ENCODE measurements at regions not wholly inside any gene's neighbourhood (a gene's known extent, or its start where the extent isn't known, plus 50 kb on each side); places are given as distances from the start of the nearest gene placed in this dataset.

DNA sequence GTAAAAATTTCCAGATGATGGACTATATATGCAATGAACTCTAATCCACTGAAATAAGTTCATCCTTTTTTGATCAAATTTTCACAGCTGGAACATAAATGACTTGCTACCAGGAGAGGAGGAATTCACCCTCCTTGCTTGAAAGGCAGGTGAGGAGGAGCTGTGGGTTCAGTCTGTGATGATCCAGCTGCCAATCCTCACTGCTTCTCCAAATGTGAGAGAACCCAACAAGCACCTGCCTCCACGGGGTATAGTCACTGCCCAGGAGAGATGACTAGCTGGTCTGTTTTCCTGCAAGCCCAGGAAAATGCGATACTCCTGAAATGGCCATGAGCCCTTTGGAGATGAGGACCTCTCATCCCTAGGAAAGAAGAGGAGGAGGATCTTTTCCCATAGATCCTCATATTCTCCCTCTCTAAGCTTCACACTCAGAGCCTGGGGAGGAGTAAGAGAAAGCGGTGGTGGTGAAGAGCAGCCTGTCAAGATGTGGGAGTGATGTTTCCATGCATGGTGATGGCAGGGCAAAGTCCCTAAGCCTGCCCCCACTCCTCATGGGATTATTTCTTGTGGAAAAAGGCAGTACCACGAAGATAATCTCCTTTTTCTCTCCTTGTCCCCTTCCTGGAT lies 77.9 kb upstream of the USP47 start:
- H3K27me3 ChIP-seq (ENCODE audit: control insufficient read depth in 3 of 3, insufficient read depth in 3 of 3, low read length in 3 of 3), result peaks cover 0 to 17% (median 2%) of the 10 kb centered on the region in 3 donors

DNA sequence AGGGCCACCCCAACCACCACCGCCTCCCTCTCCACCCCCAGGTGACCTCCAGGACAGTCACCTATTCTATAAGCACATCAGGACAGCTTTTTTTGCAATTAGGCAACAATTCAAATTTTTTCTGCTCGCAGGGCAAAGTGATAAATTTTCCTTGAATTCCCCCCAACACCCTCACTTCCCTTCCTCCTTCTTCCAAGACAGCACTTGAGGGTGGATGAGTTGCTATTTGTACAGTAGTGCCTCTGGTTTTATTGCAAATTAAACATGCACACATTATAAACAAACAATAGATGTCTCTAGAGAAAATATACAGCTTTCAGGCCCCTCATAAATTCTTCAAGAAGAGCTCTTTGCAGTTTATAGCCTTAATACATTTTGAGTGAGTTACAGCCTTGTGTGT lies 80.9 kb upstream of the USP47 start:
- WGBS, 3 donors, result 62 to 78% (median 71%) methylated on average over 2 of the region's 2 CpGs
- FAIRE-seq, result no peak
- no peaks in the 10 kb centered on the region for H3K4me1 ChIP-seq (ENCODE audit: control insufficient read depth in 3 of 3, insufficient read depth in 2 of 3, low read depth in 1 of 3, low read length in 2 of 3)

More for the DNA sequence above, 77.9 kb upstream of the USP47 start:
- H3K9me3 ChIP-seq (ENCODE audit: control insufficient read depth in 2 of 2, insufficient read depth in 1 of 2, low read depth in 1 of 2, low read length in 1 of 2), result no peaks in the 10 kb centered on the region
- H3K4me3 ChIP-seq (ENCODE audit: low read depth in 1 of 3, low read length in 3 of 3), result no peak overlapping the region
- FAIRE-seq (no peak), DNase-seq (no peak)
- no peaks in the 10 kb centered on the region for H3K4me1 ChIP-seq (ENCODE audit: control insufficient read depth in 3 of 3, insufficient read depth in 2 of 3, low read depth in 1 of 3, low read length in 2 of 3)
- H3K36me3 ChIP-seq (ENCODE audit: control insufficient read depth in 3 of 3, insufficient read depth in 2 of 3, low read depth in 1 of 3, low read length in 3 of 3), result no peaks in the 10 kb centered on the region
- WGBS, 3 donors, result 60 to 67% (median 64%) methylated on average over 4 of the region's 4 CpGs
- no peak overlapping the region for H3K27ac ChIP-seq (ENCODE audit: low read depth in 1 of 3, low read length in 2 of 3)

GRCh38 chr11:11758603-11759196 lies 83.1 kb upstream of the USP47 start:
- H3K27me3 ChIP-seq (ENCODE audit: control insufficient read depth in 3 of 3, insufficient read depth in 3 of 3, low read length in 3 of 3), result peaks cover 0 to 24% (median 5%) of the 10 kb centered on the region in 3 donors
- DNase-seq, result no peak
- no peaks in the 10 kb centered on the region for H3K4me1 ChIP-seq (ENCODE audit: control insufficient read depth in 3 of 3, insufficient read depth in 2 of 3, low read depth in 1 of 3, low read length in 2 of 3)
- no peak overlapping the region for H3K27ac ChIP-seq (ENCODE audit: low read depth in 1 of 3, low read length in 2 of 3)
- FAIRE-seq, result no peak
- no peaks in the 10 kb centered on the region for H3K9me3 ChIP-seq (ENCODE audit: control insufficient read depth in 2 of 2, insufficient read depth in 1 of 2, low read depth in 1 of 2, low read length in 1 of 2)
- WGBS, 3 donors, result 65 to 84% (median 73%) methylated on average over 8 of the region's 8 CpGs
- no peaks in the 10 kb centered on the region for H3K36me3 ChIP-seq (ENCODE audit: control insufficient read depth in 3 of 3, insufficient read depth in 2 of 3, low read depth in 1 of 3, low read length in 3 of 3)
- no peak overlapping the region for H3K4me3 ChIP-seq (ENCODE audit: low read depth in 1 of 3, low read length in 3 of 3)

More for the DNA sequence above, 80.9 kb upstream of the USP47 start:
- H3K27ac ChIP-seq (ENCODE audit: low read depth in 1 of 3, low read length in 2 of 3), result no peak overlapping the region
- H3K36me3 ChIP-seq (ENCODE audit: control insufficient read depth in 3 of 3, insufficient read depth in 2 of 3, low read depth in 1 of 3, low read length in 3 of 3), result no peaks in the 10 kb centered on the region
- no peak for DNase-seq
- peaks cover 0 to 19% (median 3%) of the 10 kb centered on the region in 3 donors for H3K27me3 ChIP-seq (ENCODE audit: control insufficient read depth in 3 of 3, insufficient read depth in 3 of 3, low read length in 3 of 3)
- H3K4me3 ChIP-seq (ENCODE audit: low read depth in 1 of 3, low read length in 3 of 3), result no peak overlapping the region
- no peaks in the 10 kb centered on the region for H3K9me3 ChIP-seq (ENCODE audit: control insufficient read depth in 2 of 2, insufficient read depth in 1 of 2, low read depth in 1 of 2, low read length in 1 of 2)

GRCh38 chr11:11757909-11758308 lies 83.9 kb upstream of the USP47 start:
- Histone ChIP-seq H3K9me3 (ENCODE audit: control insufficient read depth in 2 of 2, insufficient read depth in 1 of 2, low read depth in 1 of 2, low read length in 1 of 2) (no peaks in the 10 kb centered on the region), H3K4me1 (ENCODE audit: control insufficient read depth in 3 of 3, insufficient read depth in 2 of 3, low read depth in 1 of 3, low read length in 2 of 3) (no peaks in the 10 kb centered on the region), H3K36me3 (ENCODE audit: control insufficient read depth in 3 of 3, insufficient read depth in 2 of 3, low read depth in 1 of 3, low read length in 3 of 3) (no peaks in the 10 kb centered on the region), H3K27ac (ENCODE audit: low read depth in 1 of 3, low read length in 2 of 3) (no peak overlapping the region), H3K27me3 (ENCODE audit: control insufficient read depth in 3 of 3, insufficient read depth in 3 of 3, low read length in 3 of 3) (peaks cover 0 to 24% (median 5%) of the 10 kb centered on the region in 3 donors), H3K4me3 (ENCODE audit: low read depth in 1 of 3, low read length in 3 of 3) (no peak overlapping the region)
- no peak for FAIRE-seq
- 71 to 80% (median 77%) methylated on average over 3 of the region's 3 CpGs for WGBS, 3 donors
- no peak for DNase-seq

DNA sequence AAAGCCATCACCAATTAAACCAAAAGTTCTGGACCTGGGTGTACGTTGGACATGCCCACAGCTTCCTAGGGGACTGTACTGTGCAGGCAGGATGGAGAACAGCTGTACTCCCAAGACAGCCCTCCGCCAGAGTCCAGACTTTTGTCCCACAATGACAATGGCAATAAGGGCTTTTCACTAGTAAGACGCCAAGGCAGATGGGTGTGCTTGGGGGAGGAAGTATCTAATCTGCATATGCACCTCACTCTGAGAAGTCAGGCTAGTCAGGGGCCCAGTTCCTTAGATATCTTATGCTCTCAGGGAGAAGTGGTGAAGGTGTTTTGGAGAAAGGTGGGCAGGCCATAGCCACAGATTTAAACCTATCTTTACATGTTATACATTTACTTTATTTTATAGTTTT lies 85.1 kb upstream of the USP47 start:
- 51 to 75% (median 65%) methylated on average over 3 of the region's 3 CpGs for whole genome bisulfite sequencing, 3 donors
- no peak overlapping the region for H3K27ac ChIP-seq (ENCODE audit: low read depth in 1 of 3, low read length in 2 of 3)
- H3K27me3 ChIP-seq (ENCODE audit: control insufficient read depth in 3 of 3, insufficient read depth in 3 of 3, low read length in 3 of 3), result peaks cover 0 to 24% (median 5%) of the 10 kb centered on the region in 3 donors
- no peaks in the 10 kb centered on the region for H3K4me1 ChIP-seq (ENCODE audit: control insufficient read depth in 3 of 3, insufficient read depth in 2 of 3, low read depth in 1 of 3, low read length in 2 of 3)
- DNase-seq, result no peak
- no peak overlapping the region for H3K4me3 ChIP-seq (ENCODE audit: low read depth in 1 of 3, low read length in 3 of 3)
- FAIRE-seq, result no peak
- H3K36me3 ChIP-seq (ENCODE audit: control insufficient read depth in 3 of 3, insufficient read depth in 2 of 3, low read depth in 1 of 3, low read length in 3 of 3), result no peaks in the 10 kb centered on the region
- no peaks in the 10 kb centered on the region for H3K9me3 ChIP-seq (ENCODE audit: control insufficient read depth in 2 of 2, insufficient read depth in 1 of 2, low read depth in 1 of 2, low read length in 1 of 2)

- H3K9me3 ChIP-seq (ENCODE audit: control insufficient read depth in 2 of 2, insufficient read depth in 1 of 2, low read depth in 1 of 2, low read length in 1 of 2), result no peaks in the 10 kb centered on the region
- no peak overlapping the region for H3K4me3 ChIP-seq (ENCODE audit: low read depth in 1 of 3, low read length in 3 of 3)
- H3K27ac ChIP-seq (ENCODE audit: low read depth in 1 of 3, low read length in 2 of 3), result no peak overlapping the region
- WGBS, 3 donors, result 67 to 77% (median 70%) methylated on average over 5 of the region's 5 CpGs
- H3K36me3 ChIP-seq (ENCODE audit: control insufficient read depth in 3 of 3, insufficient read depth in 2 of 3, low read depth in 1 of 3, low read length in 3 of 3), result no peaks in the 10 kb centered on the region
- H3K27me3 ChIP-seq (ENCODE audit: control insufficient read depth in 3 of 3, insufficient read depth in 3 of 3, low read length in 3 of 3), result peaks cover 0 to 29% (median 5%) of the 10 kb centered on the region in 3 donors
- no peaks in the 10 kb centered on the region for H3K4me1 ChIP-seq (ENCODE audit: control insufficient read depth in 3 of 3, insufficient read depth in 2 of 3, low read depth in 1 of 3, low read length in 2 of 3)
- no peak for DNase-seq
- FAIRE-seq, result no peak
These were observed 85.9 kb upstream of the USP47 start for GRCh38 chr11:11755871-11756270.

DNA sequence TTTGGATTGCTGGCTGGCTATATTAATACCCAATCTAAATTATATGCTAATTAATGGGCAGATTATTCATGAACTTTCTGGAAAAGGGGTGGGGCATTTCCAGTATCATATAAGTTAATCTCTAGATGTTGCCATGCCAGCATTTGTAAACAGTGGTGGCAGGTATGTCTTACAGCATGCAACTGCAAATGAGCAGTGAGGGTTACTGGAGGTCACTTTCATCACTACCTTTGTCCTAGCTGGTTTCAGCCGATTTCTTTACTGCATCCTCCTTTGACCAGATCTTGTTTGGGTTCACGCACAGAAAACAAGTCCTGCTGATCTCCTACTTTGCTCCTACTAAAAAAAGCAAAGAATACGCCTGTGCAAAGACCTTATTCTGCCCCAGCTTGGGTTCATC lies 89.1 kb upstream of the USP47 start:
- Histone ChIP-seq H3K27me3 (ENCODE audit: control insufficient read depth in 3 of 3, insufficient read depth in 3 of 3, low read length in 3 of 3) (peaks cover 0 to 17% (median 2%) of the 10 kb centered on the region in 3 donors), H3K4me1 (ENCODE audit: control insufficient read depth in 3 of 3, insufficient read depth in 2 of 3, low read depth in 1 of 3, low read length in 2 of 3) (no peaks in the 10 kb centered on the region), H3K4me3 (ENCODE audit: low read depth in 1 of 3, low read length in 3 of 3) (no peak overlapping the region), H3K9me3 (ENCODE audit: control insufficient read depth in 2 of 2, insufficient read depth in 1 of 2, low read depth in 1 of 2, low read length in 1 of 2) (no peaks in the 10 kb centered on the region), H3K27ac (ENCODE audit: low read depth in 1 of 3, low read length in 2 of 3) (no peak overlapping the region), H3K36me3 (ENCODE audit: control insufficient read depth in 3 of 3, insufficient read depth in 2 of 3, low read depth in 1 of 3, low read length in 3 of 3) (no peaks in the 10 kb centered on the region)
- FAIRE-seq (no peak), DNase-seq (no peak)
- 74 to 79% (median 79%) methylated on average over 3 of the region's 3 CpGs for WGBS, 3 donors

DNA sequence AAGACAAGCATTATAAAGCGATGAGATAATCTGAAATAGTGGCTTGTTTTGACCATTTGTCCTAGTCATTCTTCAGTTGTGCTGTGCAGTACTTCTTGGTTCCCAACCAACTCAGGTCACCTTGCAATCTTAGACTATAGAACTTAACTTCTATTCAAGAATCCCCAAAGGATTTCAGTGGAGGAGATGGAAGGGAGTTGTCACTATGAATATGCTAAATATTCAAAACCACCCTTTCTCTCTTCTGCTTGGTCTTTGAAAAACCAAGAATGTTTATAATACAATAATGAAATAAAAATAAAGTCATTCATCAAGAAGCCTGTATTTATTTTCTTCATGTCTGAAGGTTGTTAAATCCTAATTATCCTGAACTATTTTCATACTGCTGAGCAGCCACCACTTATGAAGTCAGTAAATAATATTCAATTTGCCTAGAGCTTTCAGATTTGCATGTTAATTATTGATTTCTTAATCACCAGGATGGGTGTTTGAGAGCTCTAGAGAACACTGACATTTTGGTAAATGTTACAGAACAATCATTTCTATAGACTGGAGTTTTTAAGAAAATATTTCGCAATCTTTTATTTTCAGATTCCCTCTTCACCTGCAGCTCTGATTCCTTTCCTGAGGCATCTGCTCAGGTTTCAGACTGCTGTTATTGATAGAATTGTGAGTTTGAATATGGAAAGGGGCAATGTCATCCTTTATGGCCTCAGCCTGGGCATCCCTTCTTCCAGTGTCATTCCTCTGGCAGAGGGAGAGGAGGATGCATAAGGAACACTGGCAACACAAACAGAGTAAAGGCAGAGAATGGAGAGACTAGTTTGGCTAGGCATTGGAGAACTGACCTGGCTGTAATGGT lies 91.5 kb upstream of the USP47 start:
- no peak overlapping the region for H3K4me3 ChIP-seq (ENCODE audit: low read depth in 1 of 3, low read length in 3 of 3)
- H3K9me3 ChIP-seq (ENCODE audit: control insufficient read depth in 2 of 2, insufficient read depth in 1 of 2, low read depth in 1 of 2, low read length in 1 of 2), result no peaks in the 10 kb centered on the region
- H3K36me3 ChIP-seq (ENCODE audit: control insufficient read depth in 3 of 3, insufficient read depth in 2 of 3, low read depth in 1 of 3, low read length in 3 of 3), result no peaks in the 10 kb centered on the region
- 94 to 100% (median 97%) methylated on average over 2 of the region's 2 CpGs for WGBS, 3 donors
- DNase-seq (no peak), FAIRE-seq (no peak)
- H3K4me1 ChIP-seq (ENCODE audit: control insufficient read depth in 3 of 3, insufficient read depth in 2 of 3, low read depth in 1 of 3, low read length in 2 of 3), result no peaks in the 10 kb centered on the region
- H3K27ac ChIP-seq (ENCODE audit: low read depth in 1 of 3, low read length in 2 of 3), result no peak overlapping the region
- peaks cover 0 to 14% (median under 1%) of the 10 kb centered on the region in 3 donors for H3K27me3 ChIP-seq (ENCODE audit: control insufficient read depth in 3 of 3, insufficient read depth in 3 of 3, low read length in 3 of 3)

Data from small intestine (tissue), 7 donors.